Endodermal cell (in vitro differentiated cells): ENCODE measurements at regions not wholly inside any gene's neighbourhood (a gene's known extent, or its start where the extent isn't known, plus 50 kb on each side); places are given as distances from the start of the nearest gene placed in this dataset.

Source experiments
- DNase-seq: peaks from one replicate; pipeline ENCODE4 v3.0.0-alpha.2; 2017
- H3K27ac ChIP-seq: 2 replicates; pipeline ENCODE4 v1.5.1; 2013; ENCODE audit warnings: mild to moderate bottlenecking, low read depth, low read length, moderate library complexity
- H3K27me3 ChIP-seq: 2 replicates; pipeline ENCODE4 v1.6.1; 2013; ENCODE audit warnings: mild to moderate bottlenecking, low read length, moderate library complexity; ENCODE audit not compliant: insufficient read depth, control insufficient read depth, poor library complexity, severe bottlenecking
- H3K36me3 ChIP-seq: 2 replicates; pipeline ENCODE4 v1.7.0; 2013; ENCODE audit warnings: mild to moderate bottlenecking, low read length, moderate library complexity; ENCODE audit not compliant: control insufficient read depth, insufficient read depth
- H3K4me1 ChIP-seq: one replicate; pipeline ENCODE4 v1.7.0; 2013; ENCODE audit warnings: low read length; ENCODE audit not compliant: control insufficient read depth, insufficient read depth
- H3K4me3 ChIP-seq: 2 replicates; pipeline ENCODE4 v1.5.1; 2013; ENCODE audit warnings: mild to moderate bottlenecking, low read length, moderate library complexity
- H3K9ac ChIP-seq: 2 replicates; pipeline ENCODE4 v1.6.1; 2013; ENCODE audit warnings: mild to moderate bottlenecking, low read length, moderate library complexity; ENCODE audit not compliant: poor library complexity, severe bottlenecking; ENCODE audit errors: extremely low read depth
- H3K9me3 ChIP-seq: 2 replicates; pipeline ENCODE4 v1.6.1; 2013; ENCODE audit warnings: mild to moderate bottlenecking, low read length, moderate library complexity; ENCODE audit not compliant: control insufficient read depth
- H3K27ac Mint-ChIP-seq: 2 replicates; pipeline ENCODE4 v1.8.0; 2020; ENCODE audit warnings: mixed read lengths
- H3K27me3 Mint-ChIP-seq: 2 replicates; pipeline ENCODE4 v1.8.0; 2021; ENCODE audit warnings: mild to moderate bottlenecking, mixed read lengths; ENCODE audit not compliant: insufficient read depth
- H3K36me3 Mint-ChIP-seq: 2 replicates; pipeline ENCODE4 v1.8.0; 2020; ENCODE audit warnings: low read depth, mixed read lengths
- H3K4me1 Mint-ChIP-seq: 2 replicates; pipeline ENCODE4 v1.8.0; 2020; ENCODE audit warnings: mixed read lengths
- H3K4me3 Mint-ChIP-seq: 2 replicates; pipeline ENCODE4 v1.8.0; 2020; ENCODE audit warnings: mild to moderate bottlenecking, moderate library complexity, mixed read lengths
- H3K9me3 Mint-ChIP-seq: 2 replicates; pipeline ENCODE4 v1.8.0; 2020; ENCODE audit warnings: mild to moderate bottlenecking, mixed read lengths
- CTCF ChIP-seq: fragments of 200-600 bp; sonication (generic); conservative IDR thresholded peaks from 2 replicates; pipeline ENCODE4 v1.5.0; 2021; ENCODE audit warnings: antibody characterized with exemption, mild to moderate bottlenecking
- WGBS, 2 experiments: methylation state at CpG; one replicate each; pipeline versions ENCODE4 v1.1.5 to v1.1.7; 2013; ENCODE audit warnings: missing lambda C conversion rate in 2 of 2, mixed read lengths in 1 of 2; ENCODE audit not compliant: insufficient coverage in 1 of 2, insufficient read length in 1 of 2; 5-methylcytosine and 5-hydroxymethylcytosine counted together

DNA sequence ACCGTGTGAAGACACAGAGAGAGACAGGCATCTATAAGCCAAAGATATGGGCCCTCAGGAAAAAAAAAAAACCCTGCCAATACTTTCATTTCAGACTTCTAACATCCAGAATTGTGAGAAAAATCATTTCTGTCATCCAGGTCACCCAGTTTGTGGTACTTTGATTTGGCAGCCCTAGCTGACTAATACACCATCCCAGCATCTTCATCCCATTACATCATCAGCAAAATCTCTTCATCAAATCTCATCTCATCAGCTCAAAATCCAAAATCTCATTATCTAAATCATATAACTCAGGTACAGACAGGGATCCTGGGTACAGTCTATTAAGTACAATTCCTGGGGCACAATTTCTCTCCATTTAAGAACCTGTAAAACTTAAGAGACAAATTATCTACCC is 51.9 kb upstream of the GJA8 start:
- Mint-ChIP-seq H3K27ac (no peak overlapping the region), H3K9me3 (peaks cover 4% of the 10 kb centered on the region), H3K27me3 (peaks cover 56% of the 10 kb centered on the region), H3K4me1 (peaks cover 30% of the 10 kb centered on the region), H3K4me3 (no peak overlapping the region), H3K36me3 (no peaks in the 10 kb centered on the region)
- Histone ChIP-seq H3K27me3 (peaks cover 39% of the 10 kb centered on the region), H3K9ac (no peak overlapping the region), H3K36me3 (no peaks in the 10 kb centered on the region), H3K4me1 (peaks cover 6% of the 10 kb centered on the region), H3K27ac (no peak overlapping the region), H3K4me3 (no peak overlapping the region), H3K9me3 (no peaks in the 10 kb centered on the region)
- no peak for TF ChIP-seq CTCF
- 90 to 91% methylated on average over 1 of the region's 1 CpG for WGBS, 2 experiments
- DNase-seq = no peak

DNA sequence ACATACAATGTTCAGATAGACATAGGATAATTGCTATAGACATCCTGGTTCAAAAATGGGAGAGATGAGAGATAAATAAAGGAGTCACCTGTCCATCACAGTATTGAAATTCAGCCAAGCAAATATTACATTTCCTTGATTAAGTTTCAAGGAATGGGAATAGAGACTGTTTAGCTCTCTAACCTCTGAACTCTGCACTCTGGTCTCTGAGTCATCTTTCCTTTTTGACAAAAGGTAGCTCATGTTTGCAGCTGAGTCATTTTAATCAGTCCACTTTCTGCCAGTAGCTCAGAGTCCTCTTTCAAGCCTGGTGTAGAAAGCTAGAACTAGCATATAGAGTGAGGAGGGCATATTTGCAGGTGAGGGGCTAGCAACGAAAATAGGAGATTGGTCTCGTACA is 51.4 kb upstream of the GJA8 start:
- no peak overlapping the region for H3K4me3 ChIP-seq
- H3K9me3 ChIP-seq = no peaks in the 10 kb centered on the region
- peaks cover 6% of the 10 kb centered on the region for H3K4me1 ChIP-seq
- Mint-ChIP-seq H3K4me3 (no peak overlapping the region), H3K36me3 (no peaks in the 10 kb centered on the region), H3K27ac (no peak overlapping the region), H3K27me3 (peaks cover 56% of the 10 kb centered on the region), H3K9me3 (peaks cover 4% of the 10 kb centered on the region), H3K4me1 (peaks cover 26% of the 10 kb centered on the region)
- 83% methylated on average over 2 of the region's 2 CpGs; no CpG with 5 or more reads in 1 of the 2 experiments for WGBS, 2 experiments
- H3K36me3 ChIP-seq = no peaks in the 10 kb centered on the region
- H3K9ac ChIP-seq = no peak overlapping the region
- H3K27me3 ChIP-seq = peaks cover 35% of the 10 kb centered on the region
- no peak overlapping the region for H3K27ac ChIP-seq
- no peak for DNase-seq
- no peak for TF ChIP-seq CTCF

- H3K9me3 Mint-ChIP-seq = peaks cover 4% of the 10 kb centered on the region
- WGBS, 2 experiments = 89 to 90% methylated on average over 1 of the region's 1 CpG
- no peak for TF ChIP-seq CTCF
- no peaks in the 10 kb centered on the region for H3K36me3 Mint-ChIP-seq
- DNase-seq = no peak
- H3K27me3 ChIP-seq = peaks cover 28% of the 10 kb centered on the region
- H3K9ac ChIP-seq = no peak overlapping the region
- H3K9me3 ChIP-seq = no peaks in the 10 kb centered on the region
- no peak overlapping the region for H3K27ac ChIP-seq
- peaks cover 56% of the 10 kb centered on the region for H3K27me3 Mint-ChIP-seq
- H3K4me1 ChIP-seq = peaks cover 6% of the 10 kb centered on the region
- no peak overlapping the region for H3K4me3 Mint-ChIP-seq
- H3K4me3 ChIP-seq = no peak overlapping the region
- H3K36me3 ChIP-seq = no peaks in the 10 kb centered on the region
- H3K4me1 Mint-ChIP-seq = peaks cover 18% of the 10 kb centered on the region
- H3K27ac Mint-ChIP-seq = no peak overlapping the region
Observed at GRCh38 chr1:147852706-147853225, 49.8 kb upstream of the GJA8 start.
